ENCODE measurements at regions not wholly inside any gene's neighbourhood (a gene's known extent, or its start where the extent isn't known, plus 50 kb on each side); places are given as distances from the start of the nearest gene placed in this dataset.

DNA sequence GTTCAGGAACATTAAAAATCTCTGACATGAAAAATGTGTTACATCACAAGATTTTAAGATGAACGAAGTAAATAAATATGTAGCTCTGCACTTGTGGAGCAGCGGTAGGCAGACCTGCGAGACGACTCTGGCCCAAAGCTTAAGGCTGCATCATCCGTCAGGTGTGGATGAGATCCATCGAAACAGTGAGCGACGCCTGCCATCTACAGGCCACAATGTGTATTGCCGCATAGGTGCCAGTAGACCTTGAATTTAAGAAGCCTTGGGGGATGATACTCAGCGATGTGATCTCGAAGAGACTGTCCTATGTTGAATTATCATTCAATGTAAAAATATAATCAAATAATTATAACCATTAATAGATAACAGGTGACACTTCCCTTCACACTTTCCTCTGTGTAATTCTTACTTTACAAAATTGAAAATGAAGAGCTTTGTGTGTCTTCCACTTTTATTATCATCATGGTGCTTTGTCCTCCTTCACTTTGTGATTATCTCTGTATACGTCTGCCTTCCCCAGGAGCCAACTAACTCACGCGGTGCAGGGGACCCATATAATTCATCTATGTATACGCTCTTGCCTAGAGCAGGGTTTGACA is 851.0 kb downstream of the RAB28 start (continued):
- no peak for TF ChIP-seq NAIF1 (CRISPR knock-in tag; IDR thresholded peaks at IDR 0.05; ENCODE audit: borderline replicate concordance)
- 0 out of 2 replicates have a peak, but pooled peaks have one; percentile 29 for TF ChIP-seq MIER3 (CRISPR knock-in tag; IDR thresholded peaks at IDR 0.05; ENCODE audit: borderline replicate concordance)
- TF ChIP-seq HMG20B (CRISPR knock-in tag; conservative IDR thresholded peaks at IDR 0.05) = no peak

GRCh38 chr4:12615822-12616221 is 868.3 kb downstream of the RAB28 start:
- Histone ChIP-seq H3K4me2 (ENCODE audit: low read depth, low read length) (no peak overlapping the region), H3K79me2 (ENCODE audit: insufficient read depth, low read length) (no peaks in the 10 kb centered on the region), H3K27me3 (ENCODE audit: control insufficient read depth in 1 of 2, insufficient read depth in 2 of 2, low read length in 2 of 2) (no peaks in the 10 kb centered on the region), H3K36me3 (replicated peaks in 1 of 2; ENCODE audit: control insufficient read depth in 1 of 2, insufficient read depth in 2 of 2, low read length in 2 of 2) (no peaks in the 10 kb centered on the region), H3K9ac (ENCODE audit: insufficient read depth, low read depth, low read length) (no peak overlapping the region), H3K27ac (ENCODE audit: extremely low read length, insufficient read depth, low read length) (no peak overlapping the region), H2AFZ (ENCODE audit: low read length) (no peak overlapping the region), H4K20me1 (ENCODE audit: insufficient read depth, low read length) (no peaks in the 10 kb centered on the region), H3K9me3 (ENCODE audit: low read length) (no peaks in the 10 kb centered on the region), H3K4me1 (ENCODE audit: insufficient read depth, low read length) (no peaks in the 10 kb centered on the region), H3K4me3 (replicated peaks in 1 of 3; ENCODE audit: insufficient read depth in 1 of 3, low read depth in 2 of 3, low read length in 3 of 3) (no peak overlapping the region)
- under 1% methylated on average over 7 of the region's 7 CpGs for WGBS (ENCODE audit: low lambda C conversion rate)
- ATAC-seq (no peak), DNase-seq (ENCODE audit: low spot score) (no peak), FAIRE-seq (no peak)
- intact Hi-C loops (cut with micrococcal nuclease; ENCODE audit: unreplicated experiment) = no loop called here
- in situ Hi-C loops (cut with HindIII; ENCODE audit: extremely low pct_ligation_motif_present, low pct_unique_long_range_greater_than_20kb) = no loop called here
- CTCF ChIA-PET (ENCODE audit: low intra/inter-chr PET ratio, low total read pairs) = no interaction called here
- BruUV-seq (replicated peaks) = no TSS peak
- TF ChIP-seq NR2C2 (CRISPR knock-in tag; IDR thresholded peaks at IDR 0.05; ENCODE audit: borderline replicate concordance) = no peak
- TF ChIP-seq, protein P1, sequence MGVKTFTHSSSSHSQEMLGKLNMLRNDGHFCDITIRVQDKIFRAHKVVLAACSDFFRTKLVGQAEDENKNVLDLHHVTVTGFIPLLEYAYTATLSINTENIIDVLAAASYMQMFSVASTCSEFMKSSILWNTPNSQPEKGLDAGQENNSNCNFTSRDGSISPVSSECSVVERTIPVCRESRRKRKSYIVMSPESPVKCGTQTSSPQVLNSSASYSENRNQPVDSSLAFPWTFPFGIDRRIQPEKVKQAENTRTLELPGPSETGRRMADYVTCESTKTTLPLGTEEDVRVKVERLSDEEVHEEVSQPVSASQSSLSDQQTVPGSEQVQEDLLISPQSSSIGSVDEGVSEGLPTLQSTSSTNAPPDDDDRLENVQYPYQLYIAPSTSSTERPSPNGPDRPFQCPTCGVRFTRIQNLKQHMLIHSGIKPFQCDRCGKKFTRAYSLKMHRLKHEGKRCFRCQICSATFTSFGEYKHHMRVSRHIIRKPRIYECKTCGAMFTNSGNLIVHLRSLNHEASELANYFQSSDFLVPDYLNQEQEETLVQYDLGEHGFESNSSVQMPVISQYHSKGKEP (CRISPR knock-in tag; IDR thresholded peaks at IDR 0.05) = no peak
- no peak for TF ChIP-seq PAXIP1 (CRISPR knock-in tag; conservative IDR thresholded peaks at IDR 0.05)
- TF ChIP-seq IKZF4 (CRISPR knock-in tag; IDR thresholded peaks at IDR 0.05; ENCODE audit: borderline replicate concordance, low read depth, not compliant biosample characterization) = no peak
- no peak for TF ChIP-seq ZNF572 (CRISPR knock-in tag; IDR thresholded peaks at IDR 0.05)
- TF ChIP-seq, protein P2, sequence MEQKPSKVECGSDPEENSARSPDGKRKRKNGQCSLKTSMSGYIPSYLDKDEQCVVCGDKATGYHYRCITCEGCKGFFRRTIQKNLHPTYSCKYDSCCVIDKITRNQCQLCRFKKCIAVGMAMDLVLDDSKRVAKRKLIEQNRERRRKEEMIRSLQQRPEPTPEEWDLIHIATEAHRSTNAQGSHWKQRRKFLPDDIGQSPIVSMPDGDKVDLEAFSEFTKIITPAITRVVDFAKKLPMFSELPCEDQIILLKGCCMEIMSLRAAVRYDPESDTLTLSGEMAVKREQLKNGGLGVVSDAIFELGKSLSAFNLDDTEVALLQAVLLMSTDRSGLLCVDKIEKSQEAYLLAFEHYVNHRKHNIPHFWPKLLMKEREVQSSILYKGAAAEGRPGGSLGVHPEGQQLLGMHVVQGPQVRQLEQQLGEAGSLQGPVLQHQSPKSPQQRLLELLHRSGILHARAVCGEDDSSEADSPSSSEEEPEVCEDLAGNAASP (CRISPR knock-in tag; IDR thresholded peaks at IDR 0.05; ENCODE audit: borderline replicate concordance) = no peak
- TF ChIP-seq KAT2B (IDR thresholded peaks at IDR 0.05; ENCODE audit: borderline replicate concordance, low read depth, low read length) = no peak
- POLR2A ChIA-PET = no interaction called here

All from HepG2 (cell line).